ENCODE measurements at regions not wholly inside any gene's neighbourhood (a gene's known extent, or its start where the extent isn't known, plus 50 kb on each side); places are given as distances from the start of the nearest gene placed in this dataset.

DNA sequence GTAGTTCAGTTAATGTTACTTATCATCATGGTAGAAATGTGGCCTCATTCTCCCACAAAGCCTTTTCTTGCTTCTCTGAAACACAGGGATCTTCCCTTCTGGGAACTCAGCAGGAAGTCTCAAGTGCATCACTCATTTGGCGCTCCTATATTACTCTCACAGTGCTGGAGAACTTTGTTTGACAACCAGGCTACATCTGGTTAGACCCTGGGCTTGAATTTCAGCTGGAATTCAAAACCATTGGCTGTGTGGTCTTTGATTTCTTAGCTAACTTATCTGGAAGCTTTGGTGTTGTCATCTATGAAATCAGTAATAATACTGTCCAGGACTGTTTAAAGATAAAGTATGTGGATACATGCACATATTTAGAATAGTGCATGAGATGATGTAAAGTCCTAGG is 1777.1 kb downstream of the MAT2B start:
- H3K4me3 ChIP-seq (ENCODE audit: low read depth in 1 of 3, low read length in 3 of 3) = no peak overlapping the region
- H3K9ac ChIP-seq (ENCODE audit: low read depth in 1 of 2, low read length in 2 of 2) = no peak overlapping the region
- DNase-seq (ENCODE audit: low spot score) = no peak
- H3K27me3 ChIP-seq (ENCODE audit: control insufficient read depth in 4 of 4, insufficient read depth in 4 of 4, low read length in 3 of 4) = peaks cover 0 to 3% (median 0%) of the 10 kb centered on the region in 4 donors
- no peaks in the 10 kb centered on the region for H3K36me3 ChIP-seq (ENCODE audit: control insufficient read depth in 4 of 4, insufficient read depth in 3 of 4, low read depth in 1 of 4, low read length in 3 of 4)
- H3K9me3 ChIP-seq (ENCODE audit: control insufficient read depth in 4 of 4, low read length in 3 of 4) = no peaks in the 10 kb centered on the region
- no peak overlapping the region for H3K27ac ChIP-seq (ENCODE audit: low read depth in 1 of 2, low read length in 2 of 2)
- TF ChIP-seq, protein P1, sequence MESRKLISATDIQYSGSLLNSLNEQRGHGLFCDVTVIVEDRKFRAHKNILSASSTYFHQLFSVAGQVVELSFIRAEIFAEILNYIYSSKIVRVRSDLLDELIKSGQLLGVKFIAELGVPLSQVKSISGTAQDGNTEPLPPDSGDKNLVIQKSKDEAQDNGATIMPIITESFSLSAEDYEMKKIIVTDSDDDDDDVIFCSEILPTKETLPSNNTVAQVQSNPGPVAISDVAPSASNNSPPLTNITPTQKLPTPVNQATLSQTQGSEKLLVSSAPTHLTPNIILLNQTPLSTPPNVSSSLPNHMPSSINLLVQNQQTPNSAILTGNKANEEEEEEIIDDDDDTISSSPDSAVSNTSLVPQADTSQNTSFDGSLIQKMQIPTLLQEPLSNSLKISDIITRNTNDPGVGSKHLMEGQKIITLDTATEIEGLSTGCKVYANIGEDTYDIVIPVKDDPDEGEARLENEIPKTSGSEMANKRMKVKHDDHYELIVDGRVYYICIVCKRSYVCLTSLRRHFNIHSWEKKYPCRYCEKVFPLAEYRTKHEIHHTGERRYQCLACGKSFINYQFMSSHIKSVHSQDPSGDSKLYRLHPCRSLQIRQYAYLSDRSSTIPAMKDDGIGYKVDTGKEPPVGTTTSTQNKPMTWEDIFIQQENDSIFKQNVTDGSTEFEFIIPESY (IDR thresholded peaks at IDR 0.05) = no peak
- TF ChIP-seq, protein P2, sequence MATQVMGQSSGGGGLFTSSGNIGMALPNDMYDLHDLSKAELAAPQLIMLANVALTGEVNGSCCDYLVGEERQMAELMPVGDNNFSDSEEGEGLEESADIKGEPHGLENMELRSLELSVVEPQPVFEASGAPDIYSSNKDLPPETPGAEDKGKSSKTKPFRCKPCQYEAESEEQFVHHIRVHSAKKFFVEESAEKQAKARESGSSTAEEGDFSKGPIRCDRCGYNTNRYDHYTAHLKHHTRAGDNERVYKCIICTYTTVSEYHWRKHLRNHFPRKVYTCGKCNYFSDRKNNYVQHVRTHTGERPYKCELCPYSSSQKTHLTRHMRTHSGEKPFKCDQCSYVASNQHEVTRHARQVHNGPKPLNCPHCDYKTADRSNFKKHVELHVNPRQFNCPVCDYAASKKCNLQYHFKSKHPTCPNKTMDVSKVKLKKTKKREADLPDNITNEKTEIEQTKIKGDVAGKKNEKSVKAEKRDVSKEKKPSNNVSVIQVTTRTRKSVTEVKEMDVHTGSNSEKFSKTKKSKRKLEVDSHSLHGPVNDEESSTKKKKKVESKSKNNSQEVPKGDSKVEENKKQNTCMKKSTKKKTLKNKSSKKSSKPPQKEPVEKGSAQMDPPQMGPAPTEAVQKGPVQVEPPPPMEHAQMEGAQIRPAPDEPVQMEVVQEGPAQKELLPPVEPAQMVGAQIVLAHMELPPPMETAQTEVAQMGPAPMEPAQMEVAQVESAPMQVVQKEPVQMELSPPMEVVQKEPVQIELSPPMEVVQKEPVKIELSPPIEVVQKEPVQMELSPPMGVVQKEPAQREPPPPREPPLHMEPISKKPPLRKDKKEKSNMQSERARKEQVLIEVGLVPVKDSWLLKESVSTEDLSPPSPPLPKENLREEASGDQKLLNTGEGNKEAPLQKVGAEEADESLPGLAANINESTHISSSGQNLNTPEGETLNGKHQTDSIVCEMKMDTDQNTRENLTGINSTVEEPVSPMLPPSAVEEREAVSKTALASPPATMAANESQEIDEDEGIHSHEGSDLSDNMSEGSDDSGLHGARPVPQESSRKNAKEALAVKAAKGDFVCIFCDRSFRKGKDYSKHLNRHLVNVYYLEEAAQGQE (IDR thresholded peaks at IDR 0.05) = no peak
- TF ChIP-seq, protein P3, sequence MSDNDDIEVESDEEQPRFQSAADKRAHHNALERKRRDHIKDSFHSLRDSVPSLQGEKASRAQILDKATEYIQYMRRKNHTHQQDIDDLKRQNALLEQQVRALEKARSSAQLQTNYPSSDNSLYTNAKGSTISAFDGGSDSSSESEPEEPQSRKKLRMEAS (IDR thresholded peaks at IDR 0.05) = no peak
- TF ChIP-seq NR2F2 (IDR thresholded peaks at IDR 0.05) (no peak), TAF1 (conservative IDR thresholded peaks at IDR 0.05) (no peak), JUND (IDR thresholded peaks at IDR 0.05) (no peak), FOXA1 (IDR thresholded peaks at IDR 0.05) (no peak), YY1 (IDR thresholded peaks at IDR 0.05) (no peak), EGR1 (IDR thresholded peaks at IDR 0.05; ENCODE audit: low read depth in 2 of 2) (no peak), FOXA2 (IDR thresholded peaks at IDR 0.05) (no peak)
- no peaks in the 10 kb centered on the region for H3K4me1 ChIP-seq (ENCODE audit: control insufficient read depth in 4 of 4, insufficient read depth in 4 of 4, low read length in 3 of 4)
- WGBS = 58% methylated on average over 1 of the region's 1 CpG

DNA sequence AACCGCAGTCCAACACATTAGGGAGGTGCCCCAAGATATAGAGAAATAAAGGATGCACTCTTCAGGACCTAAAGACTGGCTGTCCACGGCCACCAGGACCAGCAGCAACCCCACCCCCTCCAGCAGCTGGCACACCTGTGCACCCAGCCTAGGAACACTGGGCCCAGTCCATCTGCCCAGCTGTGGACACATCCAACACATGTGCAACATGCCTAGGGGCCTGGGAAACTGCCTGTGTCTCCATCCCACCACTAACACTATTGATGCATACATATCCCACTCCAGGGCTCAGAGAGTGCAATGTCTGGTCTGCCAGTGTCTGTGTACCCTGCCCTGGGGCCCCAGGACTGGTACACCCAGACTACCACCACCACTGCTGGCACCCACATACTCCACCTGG is 1781.3 kb downstream of the MAT2B start:
- H3K4me3 ChIP-seq (ENCODE audit: low read depth in 1 of 3, low read length in 3 of 3) = no peak overlapping the region
- TF ChIP-seq HNF4A (conservative IDR thresholded peaks at IDR 0.05) = no peak
- no peak for TF ChIP-seq RXRA (IDR thresholded peaks at IDR 0.05)
- TF ChIP-seq YY1 (IDR thresholded peaks at IDR 0.05) = no peak
- TF ChIP-seq JUND (IDR thresholded peaks at IDR 0.05) = no peak
- no peak for TF ChIP-seq RAD21 (IDR thresholded peaks at IDR 0.05)
- TF ChIP-seq FOXA2 (IDR thresholded peaks at IDR 0.05) = no peak
- H3K4me1 ChIP-seq (ENCODE audit: control insufficient read depth in 4 of 4, insufficient read depth in 4 of 4, low read length in 3 of 4) = no peaks in the 10 kb centered on the region
- H3K27me3 ChIP-seq (ENCODE audit: control insufficient read depth in 4 of 4, insufficient read depth in 4 of 4, low read length in 3 of 4) = peaks cover 0 to 3% (median 0%) of the 10 kb centered on the region in 4 donors
- H3K27ac ChIP-seq (ENCODE audit: low read depth in 1 of 2, low read length in 2 of 2) = no peak overlapping the region
- WGBS = 67% methylated on average over 2 of the region's 2 CpGs
- H3K9ac ChIP-seq (ENCODE audit: low read depth in 1 of 2, low read length in 2 of 2) = no peak overlapping the region
- no peaks in the 10 kb centered on the region for H3K9me3 ChIP-seq (ENCODE audit: control insufficient read depth in 4 of 4, low read length in 3 of 4)
- H3K36me3 ChIP-seq (ENCODE audit: control insufficient read depth in 4 of 4, insufficient read depth in 3 of 4, low read depth in 1 of 4, low read length in 3 of 4) = no peaks in the 10 kb centered on the region
- DNase-seq (ENCODE audit: low spot score) = no peak

DNA sequence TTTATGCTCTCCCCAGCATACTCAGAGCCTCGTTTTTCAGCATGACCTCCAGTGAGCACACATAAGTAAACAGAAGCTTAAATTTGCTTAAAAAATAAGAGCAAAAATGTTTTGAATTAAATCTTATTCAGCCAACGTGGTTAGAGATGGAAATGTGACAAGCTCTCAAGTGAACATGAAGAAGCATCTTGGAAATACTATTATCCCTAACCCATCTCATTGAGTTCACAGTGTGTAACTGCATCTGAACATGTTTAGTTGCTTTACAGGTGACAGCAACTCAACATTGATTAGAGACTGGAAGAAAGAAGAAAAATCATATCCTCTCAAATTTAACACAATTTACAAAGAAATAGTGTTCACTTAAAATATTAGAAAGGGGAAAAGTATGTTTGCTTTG is 1785.1 kb downstream of the MAT2B start:
- Histone ChIP-seq H3K4me1 (ENCODE audit: control insufficient read depth in 4 of 4, insufficient read depth in 4 of 4, low read length in 3 of 4) (no peaks in the 10 kb centered on the region), H3K9ac (ENCODE audit: low read depth in 1 of 2, low read length in 2 of 2) (no peak overlapping the region), H3K27me3 (ENCODE audit: control insufficient read depth in 4 of 4, insufficient read depth in 4 of 4, low read length in 3 of 4) (no peaks in the 10 kb centered on the region), H3K36me3 (ENCODE audit: control insufficient read depth in 4 of 4, insufficient read depth in 3 of 4, low read depth in 1 of 4, low read length in 3 of 4) (no peaks in the 10 kb centered on the region), H3K9me3 (ENCODE audit: control insufficient read depth in 4 of 4, low read length in 3 of 4) (no peaks in the 10 kb centered on the region), H3K4me3 (ENCODE audit: low read depth in 1 of 3, low read length in 3 of 3) (no peak overlapping the region), H3K27ac (ENCODE audit: low read depth in 1 of 2, low read length in 2 of 2) (no peak overlapping the region)
- no peak for TF ChIP-seq RXRA (IDR thresholded peaks at IDR 0.05)
- TF ChIP-seq RAD21 (IDR thresholded peaks at IDR 0.05) = no peak
- no peak for TF ChIP-seq NR2F2 (IDR thresholded peaks at IDR 0.05)
- no peak for TF ChIP-seq GABPA (IDR thresholded peaks at IDR 0.05 in 1 of 2, conservative IDR thresholded peaks at IDR 0.05 in 1 of 2)
- DNase-seq (ENCODE audit: low spot score) = no peak
- WGBS = 26% methylated on average over 2 of the region's 2 CpGs

Data from liver (tissue), 7 donors.